ENCODE measurements at regions not wholly inside any gene's neighbourhood (a gene's known extent, or its start where the extent isn't known, plus 50 kb on each side); places are given as distances from the start of the nearest gene placed in this dataset.

DNA sequence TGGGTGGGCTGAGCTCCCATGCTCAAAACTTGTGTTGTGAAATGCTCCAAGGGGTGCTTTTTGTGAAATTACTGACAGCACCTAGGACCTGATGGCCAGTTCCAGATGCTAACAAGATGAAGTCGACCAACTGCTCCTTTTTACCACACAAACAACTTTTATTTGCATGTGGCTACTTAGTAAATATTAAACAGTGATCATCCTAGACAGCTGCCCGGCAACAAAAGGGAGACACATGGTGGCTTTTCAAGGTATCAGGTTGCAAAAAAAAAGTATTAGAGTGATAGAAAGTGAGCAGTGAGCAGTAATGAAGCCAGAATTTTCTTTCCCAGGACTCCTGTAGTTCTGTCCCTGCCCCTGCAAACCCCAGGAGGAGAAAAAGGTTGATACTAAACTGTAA, 118.5 kb downstream of the RPIA start:
- H3K9me3 ChIP-seq (ENCODE audit: control insufficient read depth, insufficient read depth, low read length): no peaks in the 10 kb centered on the region; the same call in 1 of the 2 replicates
- no peak for DNase-seq (ENCODE audit: low read depth, low spot score)
- H3K4me3 ChIP-seq (ENCODE audit: low read depth, low read length): no peak overlapping the region
- TF ChIP-seq, protein P1, sequence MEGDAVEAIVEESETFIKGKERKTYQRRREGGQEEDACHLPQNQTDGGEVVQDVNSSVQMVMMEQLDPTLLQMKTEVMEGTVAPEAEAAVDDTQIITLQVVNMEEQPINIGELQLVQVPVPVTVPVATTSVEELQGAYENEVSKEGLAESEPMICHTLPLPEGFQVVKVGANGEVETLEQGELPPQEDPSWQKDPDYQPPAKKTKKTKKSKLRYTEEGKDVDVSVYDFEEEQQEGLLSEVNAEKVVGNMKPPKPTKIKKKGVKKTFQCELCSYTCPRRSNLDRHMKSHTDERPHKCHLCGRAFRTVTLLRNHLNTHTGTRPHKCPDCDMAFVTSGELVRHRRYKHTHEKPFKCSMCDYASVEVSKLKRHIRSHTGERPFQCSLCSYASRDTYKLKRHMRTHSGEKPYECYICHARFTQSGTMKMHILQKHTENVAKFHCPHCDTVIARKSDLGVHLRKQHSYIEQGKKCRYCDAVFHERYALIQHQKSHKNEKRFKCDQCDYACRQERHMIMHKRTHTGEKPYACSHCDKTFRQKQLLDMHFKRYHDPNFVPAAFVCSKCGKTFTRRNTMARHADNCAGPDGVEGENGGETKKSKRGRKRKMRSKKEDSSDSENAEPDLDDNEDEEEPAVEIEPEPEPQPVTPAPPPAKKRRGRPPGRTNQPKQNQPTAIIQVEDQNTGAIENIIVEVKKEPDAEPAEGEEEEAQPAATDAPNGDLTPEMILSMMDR (IDR thresholded peaks at IDR 0.05; ENCODE audit: low read depth, low read length): no peak
- H3K27me3 ChIP-seq (ENCODE audit: control insufficient read depth, insufficient read depth, low read length): no peaks in the 10 kb centered on the region
- ChIA-PET POLR2A (no interaction called here), CTCF (no interaction called here)
- no peak overlapping the region for H3K27ac ChIP-seq (ENCODE audit: low read depth, low read length)

DNA sequence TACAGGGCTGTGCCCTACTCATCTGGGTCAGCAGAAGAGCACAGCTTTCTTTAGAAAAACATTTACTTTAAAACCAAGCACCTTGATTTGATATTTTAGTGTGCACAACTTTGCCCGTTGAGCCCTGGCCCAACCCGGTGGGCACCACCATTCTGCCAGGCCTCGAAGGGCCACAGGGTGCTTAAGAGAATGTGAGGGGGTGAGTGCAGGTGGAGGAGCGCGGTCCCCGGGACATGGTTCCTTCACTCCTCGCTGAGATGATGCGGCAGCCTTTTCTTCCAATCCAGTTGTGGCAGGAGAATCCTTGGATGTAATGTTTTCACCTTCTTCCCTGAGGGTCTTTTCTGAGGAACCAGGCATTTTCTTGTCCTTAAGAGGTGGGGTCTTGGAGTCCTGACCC, 119.0 kb downstream of the RPIA start:
- no peak overlapping the region for H3K27ac ChIP-seq (ENCODE audit: low read depth, low read length)
- no peak for DNase-seq (ENCODE audit: low read depth, low spot score)
- ChIA-PET POLR2A (no interaction called here), CTCF (no interaction called here)
- H3K4me3 ChIP-seq (ENCODE audit: low read depth, low read length): no peak overlapping the region
- no peaks in the 10 kb centered on the region for H3K27me3 ChIP-seq (ENCODE audit: control insufficient read depth, insufficient read depth, low read length)
- TF ChIP-seq, protein P1 (IDR thresholded peaks at IDR 0.05; ENCODE audit: low read depth, low read length): no peak
- H3K9me3 ChIP-seq (ENCODE audit: control insufficient read depth, insufficient read depth, low read length): no peaks in the 10 kb centered on the region; the same call in 1 of the 2 replicates

DNA sequence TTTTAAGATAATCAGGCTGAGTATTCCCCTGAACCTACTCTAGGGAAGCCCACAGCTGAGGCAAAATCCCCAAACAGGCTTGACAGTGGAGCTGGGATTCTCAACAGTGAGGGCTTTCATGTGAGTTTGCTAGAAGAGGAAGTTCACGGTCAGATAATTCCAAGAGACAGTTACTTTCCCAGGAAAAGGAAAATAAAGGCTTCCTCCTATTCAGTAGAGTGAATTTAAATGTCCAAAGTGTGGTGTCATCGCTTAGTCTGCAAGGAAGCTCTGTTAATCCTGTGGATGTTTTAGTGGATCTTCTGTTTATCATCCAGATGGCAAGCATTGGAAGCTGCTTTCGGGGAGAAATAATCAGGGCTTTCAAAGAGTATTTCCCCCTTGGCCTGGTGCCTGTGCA, 119.8 kb downstream of the RPIA start:
- no peaks in the 10 kb centered on the region for H3K27me3 ChIP-seq (ENCODE audit: control insufficient read depth, insufficient read depth, low read length)
- CTCF ChIA-PET: no interaction called here
- no peaks in the 10 kb centered on the region; the same call in 1 of the 2 replicates for H3K9me3 ChIP-seq (ENCODE audit: control insufficient read depth, insufficient read depth, low read length)

DNA sequence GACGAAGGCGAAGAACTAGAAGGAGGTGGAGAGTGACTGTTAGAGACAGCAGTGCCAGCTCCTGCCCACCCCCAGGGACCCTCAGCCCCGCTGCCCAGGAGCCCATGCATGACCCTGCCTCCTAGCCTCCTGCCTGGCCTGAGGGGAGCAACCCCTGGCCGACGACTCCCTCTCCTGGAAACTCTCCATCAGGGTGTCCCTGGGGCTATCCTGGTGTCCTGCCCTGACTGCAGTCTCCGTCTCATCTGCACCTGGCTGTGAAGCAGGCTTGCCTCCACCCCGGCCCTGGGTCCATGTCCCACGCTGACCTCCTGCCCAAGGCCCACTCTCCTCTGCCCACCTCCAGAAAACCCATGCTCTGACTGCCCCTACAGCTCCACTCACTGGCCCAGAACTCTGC, 120.2 kb downstream of the RPIA start:
- POLR2A ChIA-PET: no interaction called here
- no peak for DNase-seq (ENCODE audit: low read depth, low spot score)
- Histone ChIP-seq H3K4me3 (ENCODE audit: low read depth, low read length) (no peak overlapping the region), H3K27me3 (ENCODE audit: control insufficient read depth, insufficient read depth, low read length) (no peaks in the 10 kb centered on the region), H3K9me3 (ENCODE audit: control insufficient read depth, insufficient read depth, low read length) (no peaks in the 10 kb centered on the region; the same call in 1 of the 2 replicates), H3K27ac (ENCODE audit: low read depth, low read length) (no peak overlapping the region)
- CTCF ChIA-PET: no interaction called here
- TF ChIP-seq, protein P1 (IDR thresholded peaks at IDR 0.05; ENCODE audit: low read depth, low read length): no peak

More for the DNA sequence above, 119.8 kb downstream of the RPIA start:
- H3K4me3 ChIP-seq (ENCODE audit: low read depth, low read length): no peak overlapping the region
- no peak for DNase-seq (ENCODE audit: low read depth, low spot score)
- no peak overlapping the region for H3K27ac ChIP-seq (ENCODE audit: low read depth, low read length)
- TF ChIP-seq, protein P1 (IDR thresholded peaks at IDR 0.05; ENCODE audit: low read depth, low read length): no peak
- POLR2A ChIA-PET: no interaction called here

DNA sequence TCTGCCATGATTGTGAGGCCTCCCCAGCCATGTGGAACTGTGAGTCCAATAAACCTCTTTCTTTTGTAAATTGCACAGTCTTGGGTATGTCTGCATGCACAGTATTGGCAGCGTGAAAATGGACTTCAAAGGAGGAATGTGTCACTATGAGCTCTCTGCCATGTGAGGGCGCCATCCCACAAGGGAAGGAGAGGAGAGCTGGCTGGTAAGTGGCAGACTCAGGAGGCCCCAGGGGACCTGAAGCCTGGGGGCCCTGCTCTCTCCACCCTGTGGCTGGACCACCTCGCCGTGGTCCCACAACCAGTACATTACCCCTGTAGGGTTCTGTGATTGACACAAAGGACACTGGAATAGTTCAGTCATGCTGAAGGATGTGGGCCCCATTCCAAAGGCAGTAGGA, 122.1 kb downstream of the RPIA start:
- no peak overlapping the region for H3K27ac ChIP-seq (ENCODE audit: low read depth, low read length)
- ChIA-PET POLR2A (no interaction called here), CTCF (no interaction called here)

More for the DNA sequence above, 122.1 kb downstream of the RPIA start:
- DNase-seq (ENCODE audit: low read depth, low spot score): no peak
- H3K4me3 ChIP-seq (ENCODE audit: low read depth, low read length): no peak overlapping the region
- H3K9me3 ChIP-seq (ENCODE audit: control insufficient read depth, insufficient read depth, low read length): no peaks in the 10 kb centered on the region; the same call in 1 of the 2 replicates
- TF ChIP-seq, protein P1 (IDR thresholded peaks at IDR 0.05; ENCODE audit: low read depth, low read length): no peak
- H3K27me3 ChIP-seq (ENCODE audit: control insufficient read depth, insufficient read depth, low read length): no peaks in the 10 kb centered on the region

Data from AG04450 (cell line).